Erythroblast (primary cell): ENCODE measurements at regions not wholly inside any gene's neighbourhood (a gene's known extent, or its start where the extent isn't known, plus 50 kb on each side); places are given as distances from the start of the nearest gene placed in this dataset.

Source experiments
- GATA1 ChIP-seq: IDR thresholded peaks from 2 replicates; pipeline ENCODE4 v1.6.1; 2011; ENCODE audit warnings: low read depth, mild to moderate bottlenecking, control low read depth, low read length, moderate library complexity
- POLR2A ChIP-seq: IDR thresholded peaks from 2 replicates; pipeline ENCODE4 v1.6.1; 2011; ENCODE audit warnings: mild to moderate bottlenecking, low read length

DNA sequence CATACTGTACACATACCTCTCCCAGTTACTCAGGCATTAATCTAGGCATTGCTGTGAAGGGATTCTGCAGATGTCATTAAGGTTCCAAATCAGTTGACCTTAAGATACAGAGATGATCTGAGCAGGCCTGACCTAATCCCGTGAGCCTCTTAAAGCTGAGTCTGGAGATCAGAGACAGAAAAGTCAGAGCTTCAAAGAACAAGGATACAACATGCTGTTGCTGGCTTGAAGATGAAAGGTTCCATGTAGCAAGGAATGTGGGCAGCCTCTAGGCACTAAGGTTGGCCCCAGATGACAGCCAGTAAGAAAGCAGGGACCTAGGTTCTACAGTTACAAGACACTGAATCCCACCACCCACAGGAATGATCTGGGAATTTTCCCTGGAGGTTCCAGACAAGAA lies 81.1 kb downstream of the MAP1LC3B2 start:
- no peak for TF ChIP-seq POLR2A
- no peak for TF ChIP-seq GATA1
